ENCODE measurements at regions not wholly inside any gene's neighbourhood (a gene's known extent, or its start where the extent isn't known, plus 50 kb on each side); places are given as distances from the start of the nearest gene placed in this dataset.

DNA sequence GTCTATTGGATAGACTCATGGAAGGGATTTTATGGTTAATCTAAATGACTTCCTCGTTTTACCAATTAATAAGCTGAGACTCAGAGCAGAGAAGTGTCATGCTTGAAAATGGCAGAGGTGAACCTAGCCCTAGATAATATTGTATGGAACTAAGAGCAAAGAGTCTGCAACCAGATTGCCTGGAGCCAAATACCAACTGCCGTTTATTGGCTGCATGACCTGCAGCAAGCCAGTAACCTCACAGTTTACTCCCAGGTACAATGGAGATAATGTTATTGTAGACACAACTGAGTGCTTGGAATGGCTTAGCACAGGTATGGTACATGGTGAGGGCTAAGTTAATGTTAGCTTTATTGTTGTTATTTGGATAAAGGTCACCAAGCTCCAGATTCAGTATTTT lies 84.6 kb upstream of the FAT3 start:
- TF ChIP-seq, protein P1, sequence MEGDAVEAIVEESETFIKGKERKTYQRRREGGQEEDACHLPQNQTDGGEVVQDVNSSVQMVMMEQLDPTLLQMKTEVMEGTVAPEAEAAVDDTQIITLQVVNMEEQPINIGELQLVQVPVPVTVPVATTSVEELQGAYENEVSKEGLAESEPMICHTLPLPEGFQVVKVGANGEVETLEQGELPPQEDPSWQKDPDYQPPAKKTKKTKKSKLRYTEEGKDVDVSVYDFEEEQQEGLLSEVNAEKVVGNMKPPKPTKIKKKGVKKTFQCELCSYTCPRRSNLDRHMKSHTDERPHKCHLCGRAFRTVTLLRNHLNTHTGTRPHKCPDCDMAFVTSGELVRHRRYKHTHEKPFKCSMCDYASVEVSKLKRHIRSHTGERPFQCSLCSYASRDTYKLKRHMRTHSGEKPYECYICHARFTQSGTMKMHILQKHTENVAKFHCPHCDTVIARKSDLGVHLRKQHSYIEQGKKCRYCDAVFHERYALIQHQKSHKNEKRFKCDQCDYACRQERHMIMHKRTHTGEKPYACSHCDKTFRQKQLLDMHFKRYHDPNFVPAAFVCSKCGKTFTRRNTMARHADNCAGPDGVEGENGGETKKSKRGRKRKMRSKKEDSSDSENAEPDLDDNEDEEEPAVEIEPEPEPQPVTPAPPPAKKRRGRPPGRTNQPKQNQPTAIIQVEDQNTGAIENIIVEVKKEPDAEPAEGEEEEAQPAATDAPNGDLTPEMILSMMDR (conservative IDR thresholded peaks at IDR 0.05; ENCODE audit: low read depth, low read length) = no peak
- TF ChIP-seq EZH2 (IDR thresholded peaks at IDR 0.05; ENCODE audit: borderline replicate concordance, low read depth, low read length, poor library complexity, severe bottlenecking) = no peak
